ENCODE measurements at regions not wholly inside any gene's neighbourhood (a gene's known extent, or its start where the extent isn't known, plus 50 kb on each side); places are given as distances from the start of the nearest gene placed in this dataset.

DNA sequence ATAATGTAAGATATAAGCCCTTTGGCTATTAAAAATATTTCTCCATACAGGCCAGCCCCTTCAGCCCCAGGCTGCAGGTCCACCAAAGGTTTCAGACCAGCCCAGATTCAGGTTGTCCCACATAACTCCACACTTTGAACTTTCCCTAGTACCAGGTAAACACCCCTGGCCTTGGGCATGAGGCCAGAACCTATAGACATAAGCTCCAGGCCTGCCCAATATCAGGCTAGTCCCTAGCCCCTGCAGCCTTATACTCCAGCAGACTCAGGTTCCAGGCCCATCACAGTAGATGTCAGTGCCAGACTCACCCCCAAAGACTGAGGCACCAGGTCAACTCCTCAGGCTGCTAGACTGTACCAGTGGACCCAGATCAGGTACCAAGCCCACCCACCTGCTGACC lies 178.5 kb upstream of the DAAM1 start:
- TF ChIP-seq, protein P1, sequence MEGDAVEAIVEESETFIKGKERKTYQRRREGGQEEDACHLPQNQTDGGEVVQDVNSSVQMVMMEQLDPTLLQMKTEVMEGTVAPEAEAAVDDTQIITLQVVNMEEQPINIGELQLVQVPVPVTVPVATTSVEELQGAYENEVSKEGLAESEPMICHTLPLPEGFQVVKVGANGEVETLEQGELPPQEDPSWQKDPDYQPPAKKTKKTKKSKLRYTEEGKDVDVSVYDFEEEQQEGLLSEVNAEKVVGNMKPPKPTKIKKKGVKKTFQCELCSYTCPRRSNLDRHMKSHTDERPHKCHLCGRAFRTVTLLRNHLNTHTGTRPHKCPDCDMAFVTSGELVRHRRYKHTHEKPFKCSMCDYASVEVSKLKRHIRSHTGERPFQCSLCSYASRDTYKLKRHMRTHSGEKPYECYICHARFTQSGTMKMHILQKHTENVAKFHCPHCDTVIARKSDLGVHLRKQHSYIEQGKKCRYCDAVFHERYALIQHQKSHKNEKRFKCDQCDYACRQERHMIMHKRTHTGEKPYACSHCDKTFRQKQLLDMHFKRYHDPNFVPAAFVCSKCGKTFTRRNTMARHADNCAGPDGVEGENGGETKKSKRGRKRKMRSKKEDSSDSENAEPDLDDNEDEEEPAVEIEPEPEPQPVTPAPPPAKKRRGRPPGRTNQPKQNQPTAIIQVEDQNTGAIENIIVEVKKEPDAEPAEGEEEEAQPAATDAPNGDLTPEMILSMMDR (IDR thresholded peaks at IDR 0.05; ENCODE audit: low read depth, low read length, poor library complexity, severe bottlenecking), result no peak
- TF ChIP-seq EZH2phosphoT487 (IDR thresholded peaks at IDR 0.05; ENCODE audit: borderline replicate concordance, low read length), result no peak

Data from DOHH2 (cell line).